HepG2 (cell line): ENCODE measurements at regions not wholly inside any gene's neighbourhood (a gene's known extent, or its start where the extent isn't known, plus 50 kb on each side); places are given as distances from the start of the nearest gene placed in this dataset.
A peak's percentile ranks its signal among the peaks of the same experiment; 100 is the strongest.

Source experiments
- ATAC-seq: fragments of 200-7000 bp; cut with Tn5 transposase; 3 replicates; pipeline ENCODE4 v1.9.1; 2020; ENCODE audit warnings: mild to moderate bottlenecking, moderate library complexity
- BruUV-seq: library from RNA; stranded (reverse); fragments of 400-500 nt; replicated peaks from 2 replicates; lab custom pipeline; 2021; lab: Mats Ljungman, UMichigan
- CTCF ChIA-PET: fragments of 300-600 bp; formaldehyde crosslinking; extraction: SDS; loops from one replicate; lab custom pipeline; 2021; ENCODE audit warnings: low total read pairs, inconsistent platforms, low intra/inter-chr PET ratio; lab: Yijun Ruan, JAX
- POLR2A ChIA-PET: fragments of 350-600 bp; sonication (Branson Sonifier 250); formaldehyde crosslinking; loops from one replicate; lab custom pipeline; 2020; ENCODE audit warnings: antibody characterized with exemption, inconsistent platforms; lab: Yijun Ruan, JAX
- DNase-seq: peaks from one replicate; pipeline ENCODE4 v3.0.0-alpha.2; 2015; ENCODE audit warnings: low spot score
- FAIRE-seq: peaks from 3 replicates; lab custom pipeline; 2011; peaks lifted over from hg19 to GRCh38; lab: Jason Lieb, UNC
- H2AFZ ChIP-seq: one replicate; pipeline ENCODE4 v1.6.1; 2011; ENCODE audit warnings: low read length, inconsistent platforms
- H3K27ac ChIP-seq: fragments of 300-600 bp; 3 replicates; pipeline ENCODE4 v1.8.0; 2011; ENCODE audit warnings: mixed run types, mild to moderate bottlenecking, mixed read lengths, low read length, inconsistent platforms; ENCODE audit not compliant: insufficient read depth; ENCODE audit errors: extremely low read length
- H3K27me3 ChIP-seq, 2 experiments: fragments of 200-600 bp in 1 of 2; 2 replicates in 1 of 2; 3 replicates in 1 of 2; pipeline versions ENCODE4 v1.6.0 to v1.8.0; 2011; ENCODE audit warnings: low read length in 2 of 2, mild to moderate bottlenecking in 2 of 2, moderate library complexity in 2 of 2, inconsistent platforms in 1 of 2; ENCODE audit not compliant: insufficient read depth in 2 of 2, control insufficient read depth in 1 of 2
- H3K36me3 ChIP-seq, 2 experiments: fragments of 200-600 bp in 1 of 2; replicated peaks in 1 of 2; 2 replicates in 1 of 2; 3 replicates in 1 of 2; pipeline versions ENCODE4 v1.5.1 to v1.8.0; 2011; ENCODE audit warnings: low read length in 2 of 2, inconsistent platforms in 1 of 2; ENCODE audit not compliant: insufficient read depth in 2 of 2, control insufficient read depth in 1 of 2
- H3K4me1 ChIP-seq: 2 replicates; pipeline ENCODE4 v1.5.1; 2012; ENCODE audit warnings: low read length, inconsistent platforms; ENCODE audit not compliant: insufficient read depth
- H3K4me2 ChIP-seq: 2 replicates; pipeline ENCODE4 v1.6.0; 2011; ENCODE audit warnings: low read depth, low read length, inconsistent platforms
- H3K4me3 ChIP-seq, 3 experiments: fragments of 200-600 bp in 1 of 3; sonication (generic), shearing (Covaris generic) in 1 of 3; replicated peaks in 1 of 3; 2 replicates each; pipeline ENCODE4 v1.5.1; 2011 to 2016; ENCODE audit warnings: low read length in 3 of 3, inconsistent platforms in 2 of 3, low read depth in 2 of 3, mild to moderate bottlenecking in 2 of 3, control low read depth in 1 of 3, mixed read lengths in 1 of 3; ENCODE audit not compliant: insufficient read depth in 1 of 3
- H3K79me2 ChIP-seq: one replicate; pipeline ENCODE4 v1.6.1; 2011; ENCODE audit warnings: low read length, inconsistent platforms; ENCODE audit not compliant: insufficient read depth
- H3K9ac ChIP-seq: 2 replicates; pipeline ENCODE4 v1.6.0; 2011; ENCODE audit warnings: mild to moderate bottlenecking, low read depth, low read length, inconsistent platforms; ENCODE audit not compliant: insufficient read depth
- H3K9me3 ChIP-seq: 2 replicates; pipeline ENCODE4 v1.5.1; 2012; ENCODE audit warnings: mild to moderate bottlenecking, low read length
- H4K20me1 ChIP-seq: 2 replicates; pipeline ENCODE4 v1.6.0; 2011; ENCODE audit warnings: inconsistent platforms, mild to moderate bottlenecking, low read length, moderate library complexity; ENCODE audit not compliant: insufficient read depth
- CEBPB ChIP-seq: IDR thresholded peaks from 2 replicates; pipeline ENCODE4 v1.6.1; 2011; ENCODE audit warnings: low read depth, low read length, improper control_type of control experiment, borderline replicate concordance
- CSRNP1 ChIP-seq: sonication (generic); formaldehyde crosslinking; IDR thresholded peaks from 2 replicates; pipeline ENCODE4 v1.8.1; 2023; ENCODE audit warnings: mild to moderate bottlenecking, missing genetic modification reagents
- ZNF350 ChIP-seq: sonication (generic); formaldehyde crosslinking; IDR thresholded peaks from 2 replicates; pipeline ENCODE4 v1.4.0; 2020; ENCODE audit warnings: mild to moderate bottlenecking, low read depth, missing genetic modification reagents, borderline replicate concordance
- WGBS: methylation state at CpG from one replicate; pipeline ENCODE4 v1.1.6; 2017; ENCODE audit warnings: low lambda C conversion rate; 5-methylcytosine and 5-hydroxymethylcytosine counted together
- in situ Hi-C: cut with HindIII; loops from 2 replicates; pipeline ENCODE4 v1.10.0; 2017; ENCODE audit warnings: low pct_unique_long_range_greater_than_20kb; ENCODE audit not compliant: extremely low pct_ligation_motif_present
- intact Hi-C: fragments of 100-400 bp; cut with micrococcal nuclease; formaldehyde crosslinking; loops from one replicate; pipeline ENCODE4 v1.10.0; 2022; ENCODE audit not compliant: unreplicated experiment

DNA sequence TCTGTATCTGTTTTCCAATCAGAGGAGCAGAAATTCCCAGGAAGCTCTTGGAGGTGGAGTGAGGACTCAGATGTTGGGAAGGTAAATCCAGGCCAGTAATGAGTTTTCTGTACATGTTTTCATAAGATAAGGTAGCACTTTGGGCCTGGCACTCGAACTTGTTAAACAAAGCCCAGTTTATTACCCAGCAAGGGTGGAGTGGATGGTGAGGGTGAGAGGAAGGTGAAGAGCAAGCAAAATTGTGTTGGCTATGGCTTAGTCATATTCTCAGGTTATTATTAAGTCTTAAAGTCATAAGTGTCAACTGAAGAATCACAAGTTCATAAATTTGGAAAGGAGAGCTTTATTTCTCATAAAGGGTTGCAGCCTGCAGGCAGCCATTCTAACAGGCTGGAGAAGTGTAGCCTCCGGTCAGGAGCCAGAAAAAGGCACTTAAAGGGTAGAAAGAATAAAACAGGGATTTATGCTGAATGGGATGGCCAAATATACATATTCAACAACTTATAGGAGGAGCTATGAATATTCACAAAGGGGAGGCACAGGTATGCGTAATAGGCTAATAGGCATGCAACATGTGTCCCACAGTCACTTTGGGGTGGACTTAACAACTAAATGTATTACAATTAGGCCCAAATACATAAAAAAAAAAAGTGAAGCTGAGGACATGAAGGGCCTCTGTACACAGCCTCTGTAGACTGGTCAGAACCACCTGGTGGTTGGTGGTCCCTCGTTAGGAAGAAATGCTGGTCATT, 523.9 kb downstream of the LMO4 start (continued):
- TF ChIP-seq CSRNP1 (CRISPR knock-in tag): no peak

- ATAC-seq: no peak
- H2AFZ ChIP-seq: no peak overlapping the region
- no TSS peak for BruUV-seq
Measured at GRCh38 chr1:87853576-87854351, 525.1 kb downstream of the LMO4 start.

More at GRCh38 chr1:87853576-87854351, 525.1 kb downstream of the LMO4 start:
- no peak overlapping the region for H3K4me2 ChIP-seq
- 42% methylated on average over 5 of the region's 5 CpGs for WGBS
- no peaks in the 10 kb centered on the region for H3K4me1 ChIP-seq
- H3K36me3 ChIP-seq: no peaks in the 10 kb centered on the region
- no peak for DNase-seq
- H3K4me3 ChIP-seq: no peak overlapping the region
- no peak for FAIRE-seq
- in situ Hi-C loops: no loop called here
- no peaks in the 10 kb centered on the region for H3K79me2 ChIP-seq
- H4K20me1 ChIP-seq: no peaks in the 10 kb centered on the region
- no peak overlapping the region for H3K27ac ChIP-seq
- no peak for TF ChIP-seq ZNF350 (CRISPR knock-in tag)
- TF ChIP-seq CEBPB: peak; percentile 65; the same call in 1 of the 2 replicates
- H3K9me3 ChIP-seq: no peaks in the 10 kb centered on the region
- no peak overlapping the region for H3K9ac ChIP-seq
- ChIA-PET CTCF (no interaction called here), POLR2A (no interaction called here)
- H3K27me3 ChIP-seq: peaks cover 0 to 2% of the 10 kb centered on the region in 2 experiments; a peak in 1 of 5 replicates
- intact Hi-C loops: no loop called here
